ENCODE measurements at regions not wholly inside any gene's neighbourhood (a gene's known extent, or its start where the extent isn't known, plus 50 kb on each side); places are given as distances from the start of the nearest gene placed in this dataset.

- no peak for ATAC-seq
Measured at GRCh38 chr20:23144856-23145255, 58.7 kb upstream of the CD93 start.

GRCh38 chr20:23143986-23144690 lies 58.0 kb upstream of the CD93 start:
- H3K36me3 ChIP-seq (ENCODE audit: low read depth) = no peaks in the 10 kb centered on the region
- H3K4me1 ChIP-seq (ENCODE audit: low read depth) = peaks cover 5% of the 10 kb centered on the region
- ATAC-seq = no peak
- intact Hi-C loops (cut with DNase I, micrococcal nuclease) = no loop called here
- no peak for TF ChIP-seq CTCF (IDR thresholded peaks at IDR 0.05)
- H3K4me3 ChIP-seq = no peak overlapping the region
- no peaks in the 10 kb centered on the region for H3K9me3 ChIP-seq
- DNase-seq = no peak

More at GRCh38 chr20:23144856-23145255, 58.7 kb upstream of the CD93 start:
- peaks cover 5% of the 10 kb centered on the region for H3K4me1 ChIP-seq (ENCODE audit: low read depth)
- intact Hi-C loops (cut with DNase I, micrococcal nuclease) = no loop called here
- H3K9me3 ChIP-seq = no peaks in the 10 kb centered on the region
- no peak for TF ChIP-seq CTCF (IDR thresholded peaks at IDR 0.05)
- no peak for DNase-seq
- no peak overlapping the region for H3K4me3 ChIP-seq
- H3K36me3 ChIP-seq (ENCODE audit: low read depth) = no peaks in the 10 kb centered on the region

- no peak for TF ChIP-seq CTCF (IDR thresholded peaks at IDR 0.05)
- Histone ChIP-seq H3K9me3 (no peaks in the 10 kb centered on the region), H3K36me3 (ENCODE audit: low read depth) (no peaks in the 10 kb centered on the region), H3K4me3 (no peak overlapping the region), H3K4me1 (ENCODE audit: low read depth) (peaks cover under 1% of the 10 kb centered on the region)
- ATAC-seq = peak; percentile 68
- intact Hi-C loops (cut with DNase I, micrococcal nuclease) = no loop called here
- peak in 1 of 3 donors; percentile 43 for DNase-seq
Measured at GRCh38 chr20:23143098-23143497, 57.0 kb upstream of the CD93 start.

- peak; percentile 46 for ATAC-seq
- Histone ChIP-seq H3K36me3 (ENCODE audit: low read depth) (no peaks in the 10 kb centered on the region), H3K4me3 (no peak overlapping the region), H3K9me3 (no peaks in the 10 kb centered on the region), H3K4me1 (ENCODE audit: low read depth) (no peaks in the 10 kb centered on the region)
- TF ChIP-seq CTCF (IDR thresholded peaks at IDR 0.05) = no peak
- DNase-seq = no peak
- intact Hi-C loops (cut with DNase I, micrococcal nuclease) = no loop called here
Measured at GRCh38 chr20:23142162-23143050, 56.3 kb upstream of the CD93 start.

- Histone ChIP-seq H3K36me3 (ENCODE audit: low read depth) (no peaks in the 10 kb centered on the region), H3K4me3 (no peak overlapping the region), H3K4me1 (ENCODE audit: low read depth) (no peaks in the 10 kb centered on the region), H3K9me3 (no peaks in the 10 kb centered on the region)
- no peak for TF ChIP-seq CTCF (IDR thresholded peaks at IDR 0.05)
- intact Hi-C loops (cut with DNase I, micrococcal nuclease) = no loop called here
- DNase-seq (no peak), ATAC-seq (no peak)
Measured at GRCh38 chr20:23141450-23142161, 55.5 kb upstream of the CD93 start.

All from mucosa of descending colon (tissue), 3 donors.